ENCODE measurements at regions not wholly inside any gene's neighbourhood (a gene's known extent, or its start where the extent isn't known, plus 50 kb on each side); places are given as distances from the start of the nearest gene placed in this dataset.

DNA sequence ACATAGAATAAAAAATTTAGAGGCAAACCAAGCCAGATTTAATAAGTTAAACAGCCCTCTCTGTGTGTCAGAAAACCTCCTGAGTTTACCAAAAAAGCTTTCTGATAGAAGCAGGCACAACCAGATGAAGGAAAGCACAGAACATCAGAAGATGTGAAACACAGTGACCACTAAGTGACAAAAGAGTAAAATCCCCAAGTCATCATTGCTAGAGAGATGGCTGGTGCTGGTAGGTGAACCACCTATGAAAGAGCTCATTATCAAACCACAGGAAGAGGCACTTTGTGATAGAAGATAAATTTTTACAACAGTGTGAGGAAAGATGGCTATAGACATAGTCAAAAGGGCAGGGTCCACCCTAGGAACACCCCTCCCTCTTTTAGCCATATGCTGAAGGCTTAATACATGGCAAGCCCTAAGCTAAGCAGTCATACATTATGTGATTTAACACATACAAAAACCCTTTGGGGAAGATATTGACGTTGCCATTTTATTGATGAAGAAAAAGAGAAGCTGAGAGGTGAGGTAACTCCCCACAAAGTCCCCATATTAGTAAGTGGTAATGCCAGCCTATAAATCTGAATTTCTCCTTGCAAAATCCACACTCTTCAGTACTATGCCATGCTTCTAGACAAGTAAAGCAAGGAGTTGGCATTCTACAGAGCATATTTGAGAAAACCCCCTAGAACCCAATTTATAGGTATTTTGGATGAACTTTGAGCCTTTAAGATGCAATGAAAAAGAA is 449.9 kb downstream of the LRIG3 start:
- TF ChIP-seq SUZ12 (IDR thresholded peaks at IDR 0.05; ENCODE audit: extremely low read depth, insufficient read depth, insufficient read length) = no peak
- no peak for TF ChIP-seq YY1 (IDR thresholded peaks at IDR 0.05; ENCODE audit: insufficient read depth, insufficient read length)
